K562 (cell line): ENCODE measurements at regions not wholly inside any gene's neighbourhood (a gene's known extent, or its start where the extent isn't known, plus 50 kb on each side); places are given as distances from the start of the nearest gene placed in this dataset.

Experiments
- ATAC-seq: fragments of 200-7000 bp; cut with Tn5 transposase; 3 replicates; pipeline ENCODE4 v1.9.1; 2020; ENCODE audit warnings: moderate library complexity
- BruUV-seq: library from RNA; stranded (reverse); fragments of 400-500 nt; replicated peaks from 2 replicates; lab custom pipeline; 2021; lab: Mats Ljungman, UMichigan
- CTCF ChIA-PET: fragments of 300-600 bp; formaldehyde crosslinking; extraction: SDS; loops from one replicate; lab custom pipeline; 2021; ENCODE audit warnings: low intra/inter-chr PET ratio; lab: Yijun Ruan, JAX
- POLR2A ChIA-PET: fragments of 300-600, 350-650 bp; sonication (Branson Sonifier 250); formaldehyde crosslinking; extraction: SDS; loops from one replicate; lab custom pipeline; 2021; ENCODE audit warnings: antibody characterized with exemption, inconsistent platforms; lab: Yijun Ruan, JAX
- DNase-seq, 4 experiments: peaks; one replicate each; pipeline versions ENCODE4 v3.0.0 to v3.0.0-alpha.2; 2011 to 2018; ENCODE audit warnings: low spot score in 3 of 4, mixed read lengths in 3 of 4; ENCODE audit errors: extremely low read depth in 1 of 4
- FAIRE-seq: peaks from 2 replicates; lab custom pipeline; 2011; peaks lifted over from hg19 to GRCh38; lab: Jason Lieb, UNC
- H2AFZ ChIP-seq: 2 replicates; pipeline ENCODE4 v1.6.0; 2011; ENCODE audit warnings: low read depth, low read length, control low read depth, inconsistent platforms
- H3K27ac ChIP-seq: fragments of 200-600 bp; 3 replicates; pipeline ENCODE4 v1.8.0; 2011; ENCODE audit warnings: low read depth, mild to moderate bottlenecking, control low read depth, inconsistent platforms, low read length, moderate library complexity, mixed read lengths; ENCODE audit errors: extremely low read depth
- H3K27me3 ChIP-seq, 2 experiments: fragments of 300-600 bp in 1 of 2; 2 replicates in 1 of 2; 3 replicates in 1 of 2; pipeline versions ENCODE4 v1.6.0 to v1.8.0; 2011; ENCODE audit warnings: inconsistent platforms in 2 of 2, low read length in 2 of 2, mild to moderate bottlenecking in 1 of 2, mixed read lengths in 1 of 2, moderate library complexity in 1 of 2; ENCODE audit not compliant: control insufficient read depth in 2 of 2, insufficient read depth in 2 of 2
- H3K36me3 ChIP-seq: fragments of 300-600 bp; 3 replicates; pipeline ENCODE4 v1.8.0; 2011; ENCODE audit warnings: mild to moderate bottlenecking, low read length, inconsistent platforms; ENCODE audit not compliant: control insufficient read depth, insufficient read depth
- H3K4me1 ChIP-seq, 2 experiments: fragments of 200-600 bp in 1 of 2; replicated peaks in 1 of 2; 2 replicates in 1 of 2; 3 replicates in 1 of 2; pipeline versions ENCODE4 v1.5.1 to v1.8.0; 2011; ENCODE audit warnings: inconsistent platforms in 2 of 2, low read length in 2 of 2, mild to moderate bottlenecking in 1 of 2, mixed read lengths in 1 of 2, moderate library complexity in 1 of 2; ENCODE audit not compliant: control insufficient read depth in 2 of 2, insufficient read depth in 2 of 2
- H3K4me2 ChIP-seq: 2 replicates; pipeline ENCODE4 v1.6.1; 2011; ENCODE audit warnings: low read length, control low read depth, inconsistent platforms, mixed read lengths; ENCODE audit not compliant: insufficient read depth
- H3K4me3 ChIP-seq: fragments of 200-600 bp; sonication (generic), shearing (Covaris generic); 2 replicates; pipeline ENCODE4 v1.5.1; 2016; ENCODE audit warnings: control low read depth, inconsistent platforms
- H3K79me2 ChIP-seq: fragments of 200-600 bp; 3 replicates; pipeline ENCODE4 v1.8.0; 2011; ENCODE audit warnings: low read length, inconsistent platforms; ENCODE audit not compliant: control insufficient read depth, insufficient read depth
- H3K9ac ChIP-seq, 2 experiments: 2 replicates each; pipeline versions ENCODE4 v1.6.0 to v1.6.1; 2011; ENCODE audit warnings: low read depth in 2 of 2, low read length in 2 of 2, control low read depth in 1 of 2, inconsistent platforms in 1 of 2, mild to moderate bottlenecking in 1 of 2, mixed read lengths in 1 of 2; ENCODE audit not compliant: insufficient read depth in 1 of 2
- H3K9me1 ChIP-seq: one replicate; pipeline ENCODE4 v1.6.0; 2011; ENCODE audit warnings: inconsistent platforms, mild to moderate bottlenecking, low read length, moderate library complexity; ENCODE audit not compliant: control insufficient read depth, insufficient read depth
- H3K9me3 ChIP-seq: replicated peaks from 2 replicates; pipeline ENCODE4 v1.5.1; 2011; ENCODE audit warnings: low read depth, low read length, inconsistent platforms; ENCODE audit not compliant: control insufficient read depth, insufficient read depth
- H4K20me1 ChIP-seq: replicated peaks from 2 replicates; pipeline ENCODE4 v1.6.1; 2011; ENCODE audit warnings: low read length, inconsistent platforms, mixed read lengths; ENCODE audit not compliant: control insufficient read depth, insufficient read depth
- FOXM1 ChIP-seq, 2 experiments: fragments of 450-650 bp in 1 of 2; sonication (generic) in 1 of 2; formaldehyde crosslinking in 1 of 2; IDR thresholded peaks; 2 replicates each; pipeline versions ENCODE4 v1.6.1 to v1.9.0; 2017 to 2022; ENCODE audit warnings: low read depth in 2 of 2, mild to moderate bottlenecking in 2 of 2, missing genetic modification reagents in 1 of 2, moderate library complexity in 1 of 2
- GATAD2B ChIP-seq: fragments of 450-650 bp; IDR thresholded peaks from 2 replicates; pipeline ENCODE4 v1.6.1; 2017; ENCODE audit warnings: mild to moderate bottlenecking, borderline replicate concordance
- HDAC3 ChIP-seq: fragments of 450-650 bp; IDR thresholded peaks from 2 replicates; pipeline ENCODE4 v1.6.1; 2018; ENCODE audit warnings: borderline replicate concordance, mild to moderate bottlenecking, moderate library complexity; ENCODE audit not compliant: partially characterized antibody
- HMG20A ChIP-seq: fragments of 450-650 bp; formaldehyde crosslinking; conservative IDR thresholded peaks from 2 replicates; pipeline ENCODE4 v1.4.0; 2020; ENCODE audit warnings: mild to moderate bottlenecking, mixed read lengths
- RAD21 ChIP-seq, 2 experiments: fragments of 250-450 bp in 1 of 2; fragments of 450-650 bp in 1 of 2; sonication (Bioruptor Pico) in 1 of 2; formaldehyde crosslinking in 1 of 2; IDR thresholded peaks in 1 of 2; conservative IDR thresholded peaks in 1 of 2; 2 replicates each; pipeline versions ENCODE4 v1.4.0 to v1.8.0; 2020 to 2022; ENCODE audit warnings: mild to moderate bottlenecking in 2 of 2, moderate library complexity in 1 of 2
- RAD51 ChIP-seq: fragments of 450-650 bp; IDR thresholded peaks from 2 replicates; pipeline ENCODE4 v1.7.1; 2016; ENCODE audit warnings: low read depth, mild to moderate bottlenecking, borderline replicate concordance
- TCF3 ChIP-seq: sonication (generic); formaldehyde crosslinking; IDR thresholded peaks from 2 replicates; pipeline ENCODE4 v1.4.0; 2020; ENCODE audit warnings: mild to moderate bottlenecking, missing genetic modification reagents
- USF2 ChIP-seq: sonication (generic); formaldehyde crosslinking; IDR thresholded peaks from 2 replicates; pipeline ENCODE4 v1.5.0; 2020; ENCODE audit warnings: missing genetic modification reagents
- WGBS: fragments of 100-300 bp; shearing (Covaris generic); methylation state at CpG from one replicate; pipeline ENCODE4 v1.1.6; 2016; ENCODE audit warnings: low coverage, mixed read lengths; ENCODE audit not compliant: insufficient coverage; ENCODE audit errors: missing lambda C conversion rate; 5-methylcytosine and 5-hydroxymethylcytosine counted together
- in situ Hi-C: fragments of 300-500 bp; cut with MboI; formaldehyde crosslinking; loops from 4 replicates; pipeline ENCODE4 v1.15.0; 2018; ENCODE audit warnings: inconsistent platforms, mixed read lengths
- intact Hi-C: fragments of 100-400 bp; cut with micrococcal nuclease; formaldehyde crosslinking; loops from 2 replicates; pipeline ENCODE4 v1.14.2; 2022

DNA sequence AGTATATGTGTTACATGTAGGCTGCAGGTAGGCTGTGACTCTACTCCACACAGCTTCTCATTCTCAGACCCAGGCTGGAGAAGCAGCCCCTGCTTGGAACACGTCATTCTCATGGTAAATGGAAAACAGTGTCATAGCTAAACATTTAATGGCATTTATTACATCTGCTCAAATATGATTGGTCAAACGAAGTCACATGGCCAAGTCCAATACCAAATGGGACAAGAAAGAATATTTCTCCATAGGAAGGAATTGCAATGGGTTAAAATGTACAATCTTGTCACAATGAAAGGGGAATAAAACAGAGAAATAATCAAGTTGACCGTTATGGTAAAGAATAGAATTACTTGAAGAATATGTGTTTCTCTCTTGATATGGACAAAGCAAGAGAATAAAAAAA, 198.6 kb downstream of the ANAPC10 start:
- intact Hi-C loops (no loop called here), in situ Hi-C loops (no loop called here)
- H3K79me2 ChIP-seq: no peaks in the 10 kb centered on the region
- H3K4me3 ChIP-seq: no peak overlapping the region
- no peak overlapping the region for H3K9ac ChIP-seq
- H2AFZ ChIP-seq: no peak overlapping the region
- TF ChIP-seq GATAD2B (no peak), FOXM1 (IDR thresholded peaks at IDR 0.05; ENCODE audit: low read depth) (no peak), FOXM1 (CRISPR knock-in tag; IDR thresholded peaks at IDR 0.05; ENCODE audit: low read depth) (no peak), RAD51 (peak; percentile 36; the same call in 1 of the 2 replicates), TCF3 (CRISPR knock-in tag) (no peak), USF2 (CRISPR knock-in tag) (peak; percentile 63)
- WGBS: 0% methylated on average over 3 of the region's 3 CpGs
- H3K9me1 ChIP-seq: no peaks in the 10 kb centered on the region
- no peaks in the 10 kb centered on the region for H3K4me1 ChIP-seq
- POLR2A ChIA-PET: no interaction called here
- H3K4me2 ChIP-seq: no peak overlapping the region
- BruUV-seq: no TSS peak
- H3K36me3 ChIP-seq: no peaks in the 10 kb centered on the region
- H4K20me1 ChIP-seq: no peaks in the 10 kb centered on the region
- H3K9me3 ChIP-seq: no peaks in the 10 kb centered on the region
- ATAC-seq (no peak), FAIRE-seq (no peak), DNase-seq (peak in 2 of 4 experiments; percentile 9 to 11)
- no peak overlapping the region for H3K27ac ChIP-seq
- no peaks in the 10 kb centered on the region for H3K27me3 ChIP-seq
- CTCF ChIA-PET: no interaction called here

GRCh38 chr4:144901141-144901540, 196.9 kb downstream of the ANAPC10 start:
- intact Hi-C loops: no loop called here
- no peak overlapping the region for H3K4me3 ChIP-seq
- ATAC-seq (no peak), DNase-seq (no peak), FAIRE-seq (no peak)
- no peaks in the 10 kb centered on the region for H3K36me3 ChIP-seq
- H3K4me1 ChIP-seq: no peaks in the 10 kb centered on the region
- no peaks in the 10 kb centered on the region for H3K9me3 ChIP-seq
- in situ Hi-C loops: no loop called here
- WGBS: 18% methylated on average over 2 of the region's 2 CpGs
- no peak overlapping the region for H3K9ac ChIP-seq
- no peaks in the 10 kb centered on the region for H3K9me1 ChIP-seq
- no peaks in the 10 kb centered on the region for H3K27me3 ChIP-seq
- no TSS peak for BruUV-seq
- ChIA-PET CTCF (no interaction called here), POLR2A (no interaction called here)
- H2AFZ ChIP-seq: no peak overlapping the region
- H3K4me2 ChIP-seq: no peak overlapping the region
- no peaks in the 10 kb centered on the region for H3K79me2 ChIP-seq
- no peak overlapping the region for H3K27ac ChIP-seq
- no peaks in the 10 kb centered on the region for H4K20me1 ChIP-seq
- TF ChIP-seq HDAC3 (no peak), RAD21 (CRISPR knock-in tag; conservative IDR thresholded peaks at IDR 0.05 in 1 of 2, IDR thresholded peaks at IDR 0.05 in 1 of 2) (no peak), HMG20A (no peak)
